ENCODE measurements at regions not wholly inside any gene's neighbourhood (a gene's known extent, or its start where the extent isn't known, plus 50 kb on each side); places are given as distances from the start of the nearest gene placed in this dataset.
"Not testable (repeated sequence)": the region's sequence is repeated elsewhere in the genome, so short reads cannot be mapped to it uniquely, and the experiment has no call there.

- no peak for DNase-seq (ENCODE audit: low spot score)
Measured at GRCh38 chr4:17060230-17060629, 161.8 kb upstream of the LDB2 start.

- no peak for DNase-seq (ENCODE audit: low spot score)
Measured at GRCh38 chr4:17058916-17059741, 160.7 kb upstream of the LDB2 start.

GRCh38 chr4:17058536-17058915 lies 160.1 kb upstream of the LDB2 start:
- no peak for DNase-seq (ENCODE audit: low spot score)

- no peak for DNase-seq (ENCODE audit: low spot score)
Measured at GRCh38 chr4:17057035-17057434, 158.6 kb upstream of the LDB2 start.

GRCh38 chr4:17055788-17056187 lies 157.3 kb upstream of the LDB2 start:
- DNase-seq (ENCODE audit: low spot score), result no peak

- DNase-seq (ENCODE audit: low spot score), result no peak
Measured at GRCh38 chr4:17045866-17046265, 147.4 kb upstream of the LDB2 start.

- no peak for DNase-seq (ENCODE audit: low spot score)
Measured at GRCh38 chr4:17038510-17039176, 140.2 kb upstream of the LDB2 start.

- DNase-seq (ENCODE audit: low spot score), result no peak
Measured at GRCh38 chr4:17033768-17034181, 135.3 kb upstream of the LDB2 start.

- no peak for DNase-seq (ENCODE audit: low spot score)
Measured at GRCh38 chr4:17033025-17033767, 134.8 kb upstream of the LDB2 start.

GRCh38 chr4:17030543-17030942 lies 132.1 kb upstream of the LDB2 start:
- no peak for DNase-seq (ENCODE audit: low spot score)

- DNase-seq (ENCODE audit: low spot score), result no peak
Measured at GRCh38 chr4:17029964-17030363, 131.5 kb upstream of the LDB2 start.

GRCh38 chr4:17029432-17029831 lies 131.0 kb upstream of the LDB2 start:
- DNase-seq (ENCODE audit: low spot score), result no peak

GRCh38 chr4:17027495-17027894 lies 129.1 kb upstream of the LDB2 start:
- no peak for DNase-seq (ENCODE audit: low spot score)

- no peak for DNase-seq (ENCODE audit: low spot score)
Measured at GRCh38 chr4:17024425-17024824, 126.0 kb upstream of the LDB2 start.

- DNase-seq (ENCODE audit: low spot score), result no peak
Measured at GRCh38 chr4:17020901-17021300, 122.5 kb upstream of the LDB2 start.

- no peak for DNase-seq (ENCODE audit: low spot score)
Measured at GRCh38 chr4:17020451-17020850, 122.0 kb upstream of the LDB2 start.

- not testable (repeated sequence) for DNase-seq (ENCODE audit: low spot score)
Measured at GRCh38 chr4:17018621-17019020, 120.2 kb upstream of the LDB2 start.

GRCh38 chr4:17018013-17018412 lies 119.6 kb upstream of the LDB2 start:
- no peak for DNase-seq (ENCODE audit: low spot score)

GRCh38 chr4:17013382-17014006 lies 115.0 kb upstream of the LDB2 start:
- DNase-seq (ENCODE audit: low spot score), result no peak

GRCh38 chr4:17012451-17012850 lies 114.0 kb upstream of the LDB2 start:
- no peak for DNase-seq (ENCODE audit: low spot score)

GRCh38 chr4:17010426-17011087 lies 112.1 kb upstream of the LDB2 start:
- DNase-seq (ENCODE audit: low spot score), result no peak

GRCh38 chr4:17009871-17010367 lies 111.5 kb upstream of the LDB2 start:
- DNase-seq (ENCODE audit: low spot score), result no peak

All from hematopoietic multipotent progenitor cell treated with erythropoietin and hydrocortisone succinate and interleukin-3 and kit ligand, for 15 days (in vitro differentiated cells).